ENCODE measurements at regions not wholly inside any gene's neighbourhood (a gene's known extent, or its start where the extent isn't known, plus 50 kb on each side); places are given as distances from the start of the nearest gene placed in this dataset.

DNA sequence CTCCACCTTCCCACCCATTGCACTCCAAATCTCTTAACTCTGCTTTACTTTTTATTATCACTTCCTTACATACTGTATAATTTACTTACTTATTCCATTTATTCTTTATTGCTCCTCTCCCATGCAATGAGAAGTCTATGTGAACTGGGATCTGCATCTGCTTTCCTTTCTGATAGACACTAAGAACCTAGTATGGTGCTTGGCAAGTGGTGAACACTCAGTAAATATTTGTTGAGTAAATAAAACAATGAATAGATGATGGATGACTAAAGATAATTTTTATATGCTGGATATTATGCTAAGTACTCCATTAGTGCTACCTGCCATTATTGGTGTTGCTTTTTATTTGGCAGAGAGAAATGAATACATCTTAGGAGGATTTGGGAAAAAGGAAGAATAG lies 151.0 kb downstream of the TPH2 start:
- TF ChIP-seq SP1 (IDR thresholded peaks at IDR 0.05) = no peak
- TF ChIP-seq ARNT (IDR thresholded peaks at IDR 0.05) = no peak
- TF ChIP-seq ZNF384 (IDR thresholded peaks at IDR 0.05) = no peak

Measured in HEK293T (cell line).